ENCODE measurements at regions not wholly inside any gene's neighbourhood (a gene's known extent, or its start where the extent isn't known, plus 50 kb on each side); places are given as distances from the start of the nearest gene placed in this dataset.

DNA sequence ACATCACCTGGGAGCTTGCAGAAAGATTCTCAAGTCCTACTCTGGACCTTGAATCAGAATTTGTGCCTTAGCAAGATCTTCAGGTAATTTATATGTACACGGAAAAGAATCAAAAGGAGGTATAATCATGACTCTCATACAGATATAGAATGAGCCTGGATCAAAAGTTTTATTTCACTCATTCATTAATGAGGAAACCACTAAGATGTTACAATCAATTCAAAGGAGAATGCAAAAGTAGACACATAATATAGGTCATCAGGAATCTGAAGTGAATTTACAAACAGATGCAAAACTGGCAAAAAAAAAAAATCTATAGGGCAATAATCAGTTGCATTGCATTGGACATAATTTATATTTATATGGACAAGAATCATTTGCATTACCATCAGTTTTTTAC, 195.4 kb upstream of the TLE3 start:
- TF ChIP-seq, protein P1, sequence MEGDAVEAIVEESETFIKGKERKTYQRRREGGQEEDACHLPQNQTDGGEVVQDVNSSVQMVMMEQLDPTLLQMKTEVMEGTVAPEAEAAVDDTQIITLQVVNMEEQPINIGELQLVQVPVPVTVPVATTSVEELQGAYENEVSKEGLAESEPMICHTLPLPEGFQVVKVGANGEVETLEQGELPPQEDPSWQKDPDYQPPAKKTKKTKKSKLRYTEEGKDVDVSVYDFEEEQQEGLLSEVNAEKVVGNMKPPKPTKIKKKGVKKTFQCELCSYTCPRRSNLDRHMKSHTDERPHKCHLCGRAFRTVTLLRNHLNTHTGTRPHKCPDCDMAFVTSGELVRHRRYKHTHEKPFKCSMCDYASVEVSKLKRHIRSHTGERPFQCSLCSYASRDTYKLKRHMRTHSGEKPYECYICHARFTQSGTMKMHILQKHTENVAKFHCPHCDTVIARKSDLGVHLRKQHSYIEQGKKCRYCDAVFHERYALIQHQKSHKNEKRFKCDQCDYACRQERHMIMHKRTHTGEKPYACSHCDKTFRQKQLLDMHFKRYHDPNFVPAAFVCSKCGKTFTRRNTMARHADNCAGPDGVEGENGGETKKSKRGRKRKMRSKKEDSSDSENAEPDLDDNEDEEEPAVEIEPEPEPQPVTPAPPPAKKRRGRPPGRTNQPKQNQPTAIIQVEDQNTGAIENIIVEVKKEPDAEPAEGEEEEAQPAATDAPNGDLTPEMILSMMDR (IDR thresholded peaks at IDR 0.05): no peak
- no peak for TF ChIP-seq POLR2AphosphoS5 (IDR thresholded peaks at IDR 0.05; ENCODE audit: insufficient read depth in 1 of 2, low read depth in 1 of 2)
